GM21515 (cell line): ENCODE measurements at regions not wholly inside any gene's neighbourhood (a gene's known extent, or its start where the extent isn't known, plus 50 kb on each side); places are given as distances from the start of the nearest gene placed in this dataset.

Source experiments
- ATAC-seq: cut with Tn5 transposase; IDR thresholded peaks from one replicate; pipeline ENCODE4 v1.9.1; 2021; ENCODE audit not compliant: unreplicated experiment

- ATAC-seq: no peak
These were observed 142.7 kb downstream of the VAPA start for GRCh38 chr18:10056506-10056905.

- no peak for ATAC-seq
These were observed 143.6 kb downstream of the VAPA start for GRCh38 chr18:10057401-10057893.

GRCh38 chr18:10057894-10058791, 144.3 kb downstream of the VAPA start:
- ATAC-seq: no peak

- ATAC-seq: no peak
These were observed 146.0 kb downstream of the VAPA start for GRCh38 chr18:10059610-10060468.

GRCh38 chr18:10060469-10060782, 146.6 kb downstream of the VAPA start:
- ATAC-seq: no peak

- ATAC-seq: no peak
These were observed 147.0 kb downstream of the VAPA start for GRCh38 chr18:10060841-10061240.

- no peak for ATAC-seq
These were observed 147.8 kb downstream of the VAPA start for GRCh38 chr18:10061566-10062140.

- no peak for ATAC-seq
These were observed 148.8 kb downstream of the VAPA start for GRCh38 chr18:10062302-10063300.

- ATAC-seq: no peak
These were observed 149.7 kb downstream of the VAPA start for GRCh38 chr18:10063489-10063888.

- no peak for ATAC-seq
These were observed 150.5 kb downstream of the VAPA start for GRCh38 chr18:10064267-10064666.

- ATAC-seq: no peak
These were observed 151.5 kb downstream of the VAPA start for GRCh38 chr18:10065296-10065695.

GRCh38 chr18:10067670-10068659, 154.1 kb downstream of the VAPA start:
- no peak for ATAC-seq

- no peak for ATAC-seq
These were observed 155.2 kb downstream of the VAPA start for GRCh38 chr18:10068766-10069567.

- ATAC-seq: no peak
These were observed 156.8 kb downstream of the VAPA start for GRCh38 chr18:10070561-10071000.

- no peak for ATAC-seq
These were observed 158.9 kb downstream of the VAPA start for GRCh38 chr18:10072671-10073175.

GRCh38 chr18:10074110-10074509, 160.3 kb downstream of the VAPA start:
- no peak for ATAC-seq

GRCh38 chr18:10074728-10075127, 160.9 kb downstream of the VAPA start:
- ATAC-seq: no peak

- no peak for ATAC-seq
These were observed 162.8 kb downstream of the VAPA start for GRCh38 chr18:10076502-10077030.
